Neural cell (in vitro differentiated cells): ENCODE measurements at regions not wholly inside any gene's neighbourhood (a gene's known extent, or its start where the extent isn't known, plus 50 kb on each side); places are given as distances from the start of the nearest gene placed in this dataset.

Source experiments
- EP300 ChIP-seq: fragments of 450-650 bp; conservative IDR thresholded peaks from 2 replicates; pipeline ENCODE4 v1.6.1; 2014; ENCODE audit warnings: antibody characterized with exemption, mild to moderate bottlenecking, moderate library complexity; ENCODE audit not compliant: poor library complexity, severe bottlenecking
- EZH2 ChIP-seq: fragments of 200-600, 300-800 bp; shearing (Covaris generic), sonication (generic); IDR thresholded peaks from 2 replicates; pipeline ENCODE4 v1.6.1; 2014; ENCODE audit warnings: antibody characterized with exemption, low read length, borderline replicate concordance, mild to moderate bottlenecking; ENCODE audit not compliant: insufficient read depth, poor library complexity, severe bottlenecking
- POLR2AphosphoS5 ChIP-seq: IDR thresholded peaks from 2 replicates; pipeline ENCODE4 v1.6.1; 2012
- TAF1 ChIP-seq: IDR thresholded peaks from 2 replicates; pipeline ENCODE4 v1.6.1; 2012; ENCODE audit warnings: low read depth
- TF ChIP-seq, protein P1 (sequence below): fragments of 450-650 bp; IDR thresholded peaks from 2 replicates; pipeline ENCODE4 v1.5.1; 2014; ENCODE audit warnings: antibody characterized with exemption, mild to moderate bottlenecking, moderate library complexity; ENCODE audit not compliant: poor library complexity, severe bottlenecking
- TF ChIP-seq, protein P2 (sequence below): IDR thresholded peaks from 2 replicates; pipeline ENCODE4 v1.6.1; 2012; ENCODE audit warnings: borderline replicate concordance

DNA sequence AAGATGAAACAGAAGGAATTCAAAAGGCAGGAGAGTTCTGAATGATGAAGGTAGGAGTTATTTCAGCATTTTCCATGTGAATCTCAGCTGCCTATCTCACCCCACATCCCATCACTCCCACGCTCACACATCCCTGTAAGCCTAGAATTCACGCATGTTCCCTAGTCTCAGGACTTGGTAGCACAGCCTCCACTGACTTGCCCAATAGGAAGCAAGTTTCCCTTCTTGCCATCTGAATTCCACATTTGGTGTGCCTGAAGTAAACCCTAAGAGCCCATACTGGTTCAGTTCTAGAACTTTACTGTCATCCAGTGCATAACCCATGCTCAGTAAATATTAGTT lies 56.6 kb downstream of the STYXL2 start:
- TF ChIP-seq, protein P1, sequence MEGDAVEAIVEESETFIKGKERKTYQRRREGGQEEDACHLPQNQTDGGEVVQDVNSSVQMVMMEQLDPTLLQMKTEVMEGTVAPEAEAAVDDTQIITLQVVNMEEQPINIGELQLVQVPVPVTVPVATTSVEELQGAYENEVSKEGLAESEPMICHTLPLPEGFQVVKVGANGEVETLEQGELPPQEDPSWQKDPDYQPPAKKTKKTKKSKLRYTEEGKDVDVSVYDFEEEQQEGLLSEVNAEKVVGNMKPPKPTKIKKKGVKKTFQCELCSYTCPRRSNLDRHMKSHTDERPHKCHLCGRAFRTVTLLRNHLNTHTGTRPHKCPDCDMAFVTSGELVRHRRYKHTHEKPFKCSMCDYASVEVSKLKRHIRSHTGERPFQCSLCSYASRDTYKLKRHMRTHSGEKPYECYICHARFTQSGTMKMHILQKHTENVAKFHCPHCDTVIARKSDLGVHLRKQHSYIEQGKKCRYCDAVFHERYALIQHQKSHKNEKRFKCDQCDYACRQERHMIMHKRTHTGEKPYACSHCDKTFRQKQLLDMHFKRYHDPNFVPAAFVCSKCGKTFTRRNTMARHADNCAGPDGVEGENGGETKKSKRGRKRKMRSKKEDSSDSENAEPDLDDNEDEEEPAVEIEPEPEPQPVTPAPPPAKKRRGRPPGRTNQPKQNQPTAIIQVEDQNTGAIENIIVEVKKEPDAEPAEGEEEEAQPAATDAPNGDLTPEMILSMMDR = no peak
- TF ChIP-seq POLR2AphosphoS5 = no peak
- TF ChIP-seq TAF1 = no peak
- TF ChIP-seq EP300 = no peak
- TF ChIP-seq EZH2 = no peak
- TF ChIP-seq, protein P2, sequence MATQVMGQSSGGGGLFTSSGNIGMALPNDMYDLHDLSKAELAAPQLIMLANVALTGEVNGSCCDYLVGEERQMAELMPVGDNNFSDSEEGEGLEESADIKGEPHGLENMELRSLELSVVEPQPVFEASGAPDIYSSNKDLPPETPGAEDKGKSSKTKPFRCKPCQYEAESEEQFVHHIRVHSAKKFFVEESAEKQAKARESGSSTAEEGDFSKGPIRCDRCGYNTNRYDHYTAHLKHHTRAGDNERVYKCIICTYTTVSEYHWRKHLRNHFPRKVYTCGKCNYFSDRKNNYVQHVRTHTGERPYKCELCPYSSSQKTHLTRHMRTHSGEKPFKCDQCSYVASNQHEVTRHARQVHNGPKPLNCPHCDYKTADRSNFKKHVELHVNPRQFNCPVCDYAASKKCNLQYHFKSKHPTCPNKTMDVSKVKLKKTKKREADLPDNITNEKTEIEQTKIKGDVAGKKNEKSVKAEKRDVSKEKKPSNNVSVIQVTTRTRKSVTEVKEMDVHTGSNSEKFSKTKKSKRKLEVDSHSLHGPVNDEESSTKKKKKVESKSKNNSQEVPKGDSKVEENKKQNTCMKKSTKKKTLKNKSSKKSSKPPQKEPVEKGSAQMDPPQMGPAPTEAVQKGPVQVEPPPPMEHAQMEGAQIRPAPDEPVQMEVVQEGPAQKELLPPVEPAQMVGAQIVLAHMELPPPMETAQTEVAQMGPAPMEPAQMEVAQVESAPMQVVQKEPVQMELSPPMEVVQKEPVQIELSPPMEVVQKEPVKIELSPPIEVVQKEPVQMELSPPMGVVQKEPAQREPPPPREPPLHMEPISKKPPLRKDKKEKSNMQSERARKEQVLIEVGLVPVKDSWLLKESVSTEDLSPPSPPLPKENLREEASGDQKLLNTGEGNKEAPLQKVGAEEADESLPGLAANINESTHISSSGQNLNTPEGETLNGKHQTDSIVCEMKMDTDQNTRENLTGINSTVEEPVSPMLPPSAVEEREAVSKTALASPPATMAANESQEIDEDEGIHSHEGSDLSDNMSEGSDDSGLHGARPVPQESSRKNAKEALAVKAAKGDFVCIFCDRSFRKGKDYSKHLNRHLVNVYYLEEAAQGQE = no peak
